CD4-positive, alpha-beta T cell treated with Interleukin-4 for 4 hours (primary cell): ENCODE measurements at regions not wholly inside any gene's neighbourhood (a gene's known extent, or its start where the extent isn't known, plus 50 kb on each side); places are given as distances from the start of the nearest gene placed in this dataset.
A peak's percentile ranks its signal among the peaks of the same experiment; 100 is the strongest.

ENCODE experiments used
- DNase-seq: peaks from one replicate; pipeline ENCODE4 v3.0.0-alpha.2; 2020

- no peak for DNase-seq
These were observed 266.9 kb upstream of the PTGER4 start for GRCh38 chr5:40412771-40413170.

DNA sequence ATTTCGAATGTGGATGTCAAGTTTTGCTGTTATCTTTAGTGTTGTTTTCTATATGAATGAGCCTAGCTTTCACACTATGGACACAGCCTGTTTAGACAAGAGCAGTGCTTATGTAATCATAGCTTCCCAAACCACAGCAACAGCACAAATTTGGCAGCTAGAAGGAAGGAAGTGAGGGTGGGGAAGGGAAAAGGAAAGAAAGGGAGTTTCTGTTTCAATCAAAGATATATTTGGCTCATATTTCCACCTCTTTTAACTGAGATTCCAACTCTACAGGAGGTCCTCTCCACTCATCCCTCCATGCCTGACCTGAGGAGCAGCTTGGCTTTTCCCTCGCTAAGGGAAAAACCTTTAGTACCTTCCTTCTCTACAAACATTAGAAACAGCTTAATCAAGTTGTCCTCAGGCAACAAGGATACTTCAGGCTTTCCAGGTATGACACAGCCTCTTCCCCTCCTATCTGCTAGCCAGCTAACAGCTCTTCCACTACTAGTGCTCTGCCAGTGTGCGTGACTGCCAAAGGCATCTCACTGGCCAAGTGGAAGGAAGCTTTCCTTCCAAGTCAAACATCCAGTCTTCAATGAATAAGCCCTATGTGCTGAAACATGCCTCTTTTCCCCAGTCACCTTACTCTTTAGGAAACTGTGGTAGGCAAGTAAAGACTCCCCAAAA, 268.6 kb upstream of the PTGER4 start:
- DNase-seq = peak; percentile 35

DNA sequence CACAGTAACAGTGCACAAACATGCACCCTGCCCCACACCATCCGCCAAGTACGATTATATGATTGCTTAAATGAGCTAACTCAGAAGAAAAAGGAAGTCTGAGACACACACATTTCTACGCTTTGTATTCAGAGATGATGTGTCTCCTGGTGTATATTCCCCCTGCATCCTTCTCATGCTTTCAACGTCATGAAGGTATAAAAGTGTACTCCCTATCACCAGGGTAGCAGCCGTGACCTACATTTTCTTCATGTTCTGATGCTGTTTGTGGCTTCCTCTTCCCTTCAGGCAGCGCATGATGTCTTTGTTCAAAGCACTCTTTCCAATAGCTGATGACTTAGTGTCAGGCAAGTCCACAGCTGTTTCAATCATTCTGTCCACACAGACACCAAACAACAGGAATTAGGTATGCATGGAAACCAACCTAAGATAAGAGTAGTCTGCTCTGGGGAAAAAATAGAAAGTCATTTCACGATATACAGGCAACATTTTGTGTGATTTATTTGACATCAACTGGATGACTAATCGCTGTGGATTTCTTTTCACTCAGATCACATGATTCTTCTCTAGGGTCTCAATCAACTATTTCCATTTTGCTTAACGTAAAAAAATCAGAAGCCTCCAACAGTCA, 269.4 kb upstream of the PTGER4 start:
- peak; percentile 96 for DNase-seq

DNA sequence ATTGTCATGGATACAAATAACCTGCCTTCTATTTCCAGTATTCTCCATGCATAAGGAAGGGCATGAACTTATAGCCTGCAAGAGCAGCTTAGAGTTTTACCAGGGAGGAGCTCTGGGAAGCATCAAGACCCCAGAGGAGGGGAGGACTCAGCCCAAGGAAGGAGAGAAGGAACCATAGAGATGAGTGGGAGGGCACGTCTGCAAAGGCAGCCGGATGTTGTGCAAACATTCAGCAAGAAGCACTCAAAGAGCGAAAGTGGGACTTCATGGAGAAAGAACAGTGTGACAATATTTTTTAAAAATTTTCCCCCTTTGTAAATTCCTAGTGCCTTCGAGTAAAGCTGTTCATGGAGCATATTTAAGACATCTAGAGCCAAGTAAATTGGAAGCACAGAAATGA, 270.1 kb upstream of the PTGER4 start:
- peak; percentile 53 for DNase-seq

DNA sequence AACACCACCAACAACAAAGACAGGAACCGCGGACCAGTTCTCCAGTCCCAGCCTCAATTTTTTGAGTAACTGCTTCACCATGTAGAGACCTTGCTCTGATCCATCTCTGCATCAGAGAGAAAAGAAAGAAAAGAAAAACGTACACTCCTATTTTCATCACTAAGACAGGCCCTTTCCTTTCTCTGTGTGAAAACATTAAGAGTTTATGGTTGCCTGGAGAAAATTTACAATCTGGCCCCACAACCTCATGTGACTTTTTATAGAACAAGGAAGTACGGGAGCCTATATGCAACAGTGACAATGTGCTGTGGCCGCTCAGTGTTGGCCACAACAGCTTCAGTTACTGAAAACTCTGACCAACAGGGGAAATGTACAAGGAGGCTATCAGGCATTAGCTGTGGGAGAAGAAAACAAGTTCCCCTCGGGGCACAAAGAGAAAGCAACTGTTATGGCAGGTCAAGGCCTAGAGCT, 272.9 kb upstream of the PTGER4 start:
- peak; percentile 46 for DNase-seq

- DNase-seq = peak; percentile 82
These were observed 273.5 kb upstream of the PTGER4 start for GRCh38 chr5:40405996-40406740.

- no peak for DNase-seq
These were observed 274.5 kb upstream of the PTGER4 start for GRCh38 chr5:40405230-40405629.

DNA sequence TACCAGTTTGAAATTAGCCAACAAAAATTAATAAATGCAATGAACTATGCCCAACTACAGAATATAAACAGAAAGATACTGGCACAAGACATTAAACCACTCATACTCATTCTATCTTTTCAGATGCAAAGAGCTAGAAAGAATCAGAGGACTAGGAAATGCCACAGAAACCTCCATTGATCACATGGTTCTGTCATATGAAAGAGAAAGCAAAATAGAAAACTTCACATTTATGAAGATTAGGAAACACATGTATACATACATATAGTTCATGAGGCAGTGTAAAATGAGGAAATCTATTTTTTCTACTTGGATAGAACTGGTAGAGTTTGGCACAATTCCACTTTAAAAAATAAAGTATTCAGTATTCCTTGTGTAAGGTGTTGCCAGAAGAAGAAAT, 275.1 kb upstream of the PTGER4 start:
- peak; percentile 64 for DNase-seq

- DNase-seq = peak; percentile 53
These were observed 277.7 kb upstream of the PTGER4 start for GRCh38 chr5:40402007-40402364.

DNA sequence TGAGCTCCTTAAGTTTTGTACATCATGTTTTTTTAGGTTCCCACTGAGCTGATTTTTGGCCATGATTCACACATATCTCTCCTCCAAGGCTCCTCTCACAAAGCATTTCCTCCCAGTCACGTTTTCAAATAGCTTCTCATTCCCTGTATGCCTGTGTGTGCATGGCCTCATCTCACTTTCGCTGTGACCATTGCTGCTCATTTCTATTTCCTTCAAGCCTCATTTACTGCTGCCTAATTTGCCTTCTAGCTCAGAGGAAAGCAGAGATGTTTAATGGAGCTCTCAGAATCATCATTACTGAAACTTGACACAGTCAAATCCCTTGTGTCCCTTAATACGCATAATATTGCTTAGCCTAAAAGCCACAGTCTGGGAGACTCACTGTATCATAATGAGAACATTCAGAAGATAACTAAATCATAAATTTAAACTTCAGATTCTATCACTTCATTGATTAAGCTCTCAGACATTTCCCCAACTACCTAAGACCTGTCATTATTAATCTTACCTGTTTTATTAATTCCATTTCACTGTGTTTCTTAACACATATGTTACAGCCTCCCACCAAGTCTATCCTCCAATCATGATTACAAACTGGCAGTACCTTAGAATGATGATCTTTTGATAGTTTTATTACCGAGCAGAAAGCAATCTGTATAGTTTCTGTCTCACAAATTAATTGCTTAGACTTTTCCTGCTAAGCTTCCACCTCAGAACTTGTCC, 278.3 kb upstream of the PTGER4 start:
- DNase-seq = no peak

DNA sequence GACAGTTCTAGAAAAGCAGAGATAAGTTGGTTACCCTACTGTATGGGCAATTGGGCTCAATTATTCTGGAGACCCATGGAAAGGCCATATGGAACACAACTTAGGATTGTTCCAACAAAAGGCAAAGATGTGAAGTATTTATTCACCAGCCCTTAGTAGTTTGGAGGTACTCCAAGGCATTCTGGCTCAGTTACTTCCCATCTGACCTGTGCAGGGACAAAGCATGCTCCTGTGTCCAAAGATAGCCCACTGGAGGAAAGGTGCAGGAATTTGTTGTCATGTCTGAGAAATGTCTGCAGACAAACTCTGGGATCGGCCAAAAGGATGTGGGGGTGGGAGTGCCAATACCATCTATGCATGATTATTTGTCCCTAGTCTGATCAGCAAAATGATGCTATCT, 279.5 kb upstream of the PTGER4 start:
- no peak for DNase-seq

DNA sequence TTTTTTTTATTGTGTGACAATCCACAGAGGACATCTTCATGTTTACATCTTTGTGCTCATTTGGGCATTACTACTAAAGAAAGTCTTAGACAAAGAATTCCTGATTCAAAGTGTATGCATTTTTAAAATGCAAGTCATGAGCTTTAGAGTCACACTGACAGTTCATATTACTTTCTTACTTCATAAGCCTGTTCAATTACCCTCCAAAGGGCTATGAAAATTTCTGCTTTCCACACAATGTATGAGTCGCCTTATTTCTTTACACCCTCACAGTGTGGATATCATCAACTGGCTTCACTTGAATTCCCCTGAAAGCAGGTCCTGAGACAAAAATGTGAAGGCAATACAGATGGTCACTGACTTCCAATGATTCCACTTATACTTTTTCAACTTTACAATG, 280.4 kb upstream of the PTGER4 start:
- DNase-seq = no peak

DNA sequence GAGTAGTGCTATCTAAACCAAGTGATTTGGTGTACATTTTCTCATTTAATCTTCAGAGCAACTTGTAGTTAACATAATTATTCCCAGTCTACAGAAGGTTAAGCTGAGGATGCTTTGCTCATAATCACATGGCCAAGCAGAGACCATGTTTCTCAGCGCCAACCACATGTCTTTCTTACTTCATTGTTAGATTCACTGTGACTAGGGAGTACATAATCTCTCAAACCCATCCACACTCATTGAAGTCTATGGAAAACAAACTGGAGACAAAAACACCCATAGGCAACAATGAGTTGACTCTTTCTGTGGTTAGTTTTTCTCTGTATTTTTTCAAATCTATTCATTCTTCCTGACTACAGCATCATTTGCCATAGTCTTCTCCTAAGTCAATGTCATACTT, 281.7 kb upstream of the PTGER4 start:
- DNase-seq = no peak

- no peak for DNase-seq
These were observed 282.6 kb upstream of the PTGER4 start for GRCh38 chr5:40397091-40397490.

- DNase-seq = no peak
These were observed 283.4 kb upstream of the PTGER4 start for GRCh38 chr5:40396317-40396716.

- DNase-seq = no peak
These were observed 284.5 kb upstream of the PTGER4 start for GRCh38 chr5:40395251-40395650.

DNA sequence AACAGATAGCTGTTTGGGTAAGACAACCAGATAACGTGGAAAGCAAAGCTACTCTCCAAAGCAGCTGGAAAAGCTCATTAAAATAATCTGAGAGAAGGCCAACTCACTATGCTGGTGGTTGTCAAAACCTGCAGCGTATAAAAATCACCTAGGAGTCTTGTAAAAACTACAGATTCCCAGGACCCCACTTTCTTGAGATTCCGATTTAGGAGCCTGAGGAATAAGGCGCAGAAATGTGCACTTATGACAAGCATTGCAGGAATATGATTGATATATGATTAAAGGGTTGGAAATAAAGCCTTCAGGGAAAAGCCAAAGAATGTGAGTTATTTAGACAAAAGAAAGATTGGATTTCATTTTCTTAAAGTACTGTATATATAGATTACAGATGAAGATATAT, 285.0 kb upstream of the PTGER4 start:
- no peak for DNase-seq

DNA sequence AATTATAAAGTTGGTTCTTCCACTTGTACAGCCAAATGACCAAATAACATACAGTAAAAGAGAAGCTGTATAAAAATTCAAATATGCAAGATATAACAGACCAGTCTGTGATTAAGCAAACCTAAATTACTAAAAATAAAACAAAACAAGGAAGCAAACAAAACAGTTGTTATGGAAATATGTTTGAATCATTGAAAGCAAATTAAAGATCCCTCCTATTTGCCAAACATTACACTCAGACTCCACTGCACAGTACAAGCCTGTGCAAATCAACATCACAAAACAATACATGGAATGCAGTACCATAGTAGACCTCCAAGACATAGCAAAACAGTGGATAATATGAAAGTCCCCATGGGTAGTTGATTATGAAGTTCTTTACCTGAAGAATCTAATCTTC, 288.1 kb upstream of the PTGER4 start:
- DNase-seq = peak; percentile 20

DNA sequence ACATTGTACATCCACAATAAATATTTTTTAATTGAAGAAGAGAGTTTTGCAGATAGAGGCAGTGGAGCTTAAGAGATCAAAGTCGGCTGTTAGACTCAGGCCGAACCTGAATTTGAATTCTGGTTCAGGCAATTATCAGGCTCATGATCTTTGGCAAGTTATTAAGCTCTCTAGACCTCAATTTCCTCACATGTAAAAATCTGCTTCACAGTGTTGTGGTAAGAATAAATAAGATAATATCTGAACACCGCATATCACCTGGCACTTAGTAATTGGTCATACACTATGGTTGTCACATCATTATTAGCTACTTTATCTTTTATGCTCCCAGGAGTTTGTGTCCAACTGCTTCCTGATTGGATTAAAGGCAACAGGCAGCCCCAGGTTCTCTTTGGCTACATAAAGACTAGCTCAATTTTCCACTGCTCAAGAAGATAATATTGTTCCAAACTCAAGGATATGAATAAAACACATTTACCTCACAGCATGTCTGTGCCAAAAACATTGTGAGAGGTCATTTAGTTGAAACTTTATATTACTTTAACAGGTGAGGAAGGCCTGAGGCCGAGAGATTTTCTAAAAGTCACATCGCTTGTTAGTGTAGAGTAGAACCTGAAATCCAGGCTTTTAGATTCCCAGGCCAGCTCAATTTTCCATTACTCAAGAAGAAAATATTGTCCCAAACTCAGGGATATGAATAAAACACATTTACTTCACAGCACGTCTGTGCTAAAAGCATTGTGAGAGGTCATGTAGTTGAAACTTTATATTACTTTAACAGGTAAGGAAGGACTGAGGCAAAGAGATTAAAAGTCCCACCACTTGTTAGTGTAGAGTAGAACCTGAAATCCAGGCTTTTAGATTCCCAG, 289.2 kb upstream of the PTGER4 start:
- DNase-seq = peak; percentile 68

- DNase-seq = no peak
These were observed 290.1 kb upstream of the PTGER4 start for GRCh38 chr5:40389591-40389990.

DNA sequence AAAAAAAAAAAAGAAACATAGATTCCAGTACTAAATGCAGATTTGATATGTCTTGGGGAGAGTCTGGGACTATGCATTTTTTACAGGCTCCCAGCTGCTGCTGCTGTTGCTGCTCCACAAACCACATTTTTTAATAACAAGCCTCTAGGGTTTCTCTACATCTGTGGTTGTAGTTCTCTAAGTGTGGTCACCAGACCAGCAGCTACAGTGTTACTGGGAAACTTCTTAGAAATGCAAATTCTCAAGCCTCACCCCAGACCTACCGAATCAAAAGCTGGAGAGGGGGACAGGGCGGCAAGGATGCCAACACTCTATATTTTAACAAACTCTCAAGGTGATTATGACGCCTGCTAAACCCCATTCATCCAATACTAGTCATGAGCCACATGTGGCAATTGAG, 293.4 kb upstream of the PTGER4 start:
- peak; percentile 74 for DNase-seq

DNA sequence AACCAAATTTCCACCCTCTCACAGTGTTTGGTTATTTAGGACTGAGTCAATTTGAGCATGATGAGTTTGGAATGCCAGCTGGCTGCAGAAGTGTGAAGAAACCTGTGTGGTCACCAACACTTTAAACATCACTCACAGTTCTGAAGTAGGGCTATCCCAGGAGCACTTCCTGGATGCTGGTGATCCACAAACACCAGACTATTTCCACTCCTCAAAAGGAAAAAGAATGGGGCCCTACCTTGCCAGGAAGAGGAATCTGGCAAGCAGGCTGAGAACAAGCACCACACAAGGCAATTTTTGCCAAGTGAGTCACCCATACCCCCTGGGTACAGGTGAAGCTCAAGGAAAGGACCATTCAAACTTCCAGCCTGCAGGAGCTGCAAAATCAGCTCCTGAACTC, 294.2 kb upstream of the PTGER4 start:
- DNase-seq = no peak
